Bronchial epithelial cell (primary cell): ENCODE measurements at regions not wholly inside any gene's neighbourhood (a gene's known extent, or its start where the extent isn't known, plus 50 kb on each side); places are given as distances from the start of the nearest gene placed in this dataset.

ENCODE experiments used
- DNase-seq: peaks from one replicate; pipeline ENCODE4 v3.0.0-alpha.2; 2010; ENCODE audit warnings: low read depth
- FAIRE-seq: peaks from 2 replicates; lab custom pipeline; 2011; peaks lifted over from hg19 to GRCh38; lab: Jason Lieb, UNC
- H3K27me3 ChIP-seq: 2 replicates; pipeline ENCODE4 v1.5.1; 2011; ENCODE audit warnings: low read length; ENCODE audit not compliant: control insufficient read depth, insufficient read depth
- H3K36me3 ChIP-seq: 2 replicates; pipeline ENCODE4 v1.5.1; 2011; ENCODE audit warnings: low read length; ENCODE audit not compliant: control insufficient read depth, insufficient read depth
- H3K4me3 ChIP-seq: 2 replicates; pipeline ENCODE4 v1.5.1; 2011; ENCODE audit warnings: mild to moderate bottlenecking, low read depth, low read length, control low read depth
- CTCF ChIP-seq: IDR thresholded peaks from 2 replicates; pipeline ENCODE4 v1.5.1; 2011; ENCODE audit warnings: mild to moderate bottlenecking, moderate library complexity, low read length, control low read depth, inconsistent platforms; ENCODE audit not compliant: insufficient read depth, severe bottlenecking

DNA sequence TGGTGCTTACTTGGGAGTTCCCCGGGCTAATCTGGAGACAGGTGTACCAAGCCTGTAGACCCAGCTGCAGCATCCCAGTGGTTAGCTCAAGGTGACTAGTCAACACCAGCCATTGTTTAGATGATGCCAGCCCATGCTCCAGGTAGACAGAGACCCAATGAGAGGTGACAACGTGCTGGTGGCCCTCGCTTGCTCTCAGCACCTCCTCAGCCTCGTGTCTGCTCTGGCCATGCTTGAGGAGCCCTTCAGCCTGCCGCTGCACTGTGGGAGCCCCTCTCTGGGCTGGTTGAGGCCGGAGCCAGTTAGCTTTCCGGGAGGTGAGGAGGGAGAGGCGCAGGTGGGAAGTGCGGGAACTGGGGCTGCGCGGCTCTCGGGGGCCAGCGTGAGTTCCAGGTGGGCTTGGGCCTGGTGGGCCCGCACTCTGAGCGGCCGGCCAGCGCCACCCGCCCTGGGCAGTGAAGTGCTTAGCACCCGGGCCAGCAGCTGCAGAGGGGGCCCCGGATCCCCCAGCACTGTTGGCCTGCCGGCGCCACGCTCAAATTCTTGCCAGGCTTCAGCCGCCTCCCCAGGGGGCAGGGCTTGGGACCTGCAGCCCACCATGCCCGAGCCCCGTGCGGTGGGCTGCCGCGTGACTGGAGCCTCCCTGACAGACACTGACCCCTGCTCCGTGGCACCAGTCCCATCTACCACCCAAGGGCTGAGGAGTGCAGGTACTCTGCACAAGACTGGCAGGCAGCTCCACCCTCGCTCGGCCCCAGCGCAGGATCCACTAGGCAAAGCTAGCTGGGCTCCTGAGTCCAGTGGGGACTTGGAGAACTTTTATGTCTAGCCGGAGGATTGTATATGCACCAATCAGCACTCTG lies 85.9 kb upstream of the VSTM2B start:
- FAIRE-seq, result no peak
- Histone ChIP-seq H3K27me3 (no peaks in the 10 kb centered on the region), H3K4me3 (no peak overlapping the region), H3K36me3 (no peaks in the 10 kb centered on the region)
- DNase-seq, result no peak
- no peak for TF ChIP-seq CTCF

DNA sequence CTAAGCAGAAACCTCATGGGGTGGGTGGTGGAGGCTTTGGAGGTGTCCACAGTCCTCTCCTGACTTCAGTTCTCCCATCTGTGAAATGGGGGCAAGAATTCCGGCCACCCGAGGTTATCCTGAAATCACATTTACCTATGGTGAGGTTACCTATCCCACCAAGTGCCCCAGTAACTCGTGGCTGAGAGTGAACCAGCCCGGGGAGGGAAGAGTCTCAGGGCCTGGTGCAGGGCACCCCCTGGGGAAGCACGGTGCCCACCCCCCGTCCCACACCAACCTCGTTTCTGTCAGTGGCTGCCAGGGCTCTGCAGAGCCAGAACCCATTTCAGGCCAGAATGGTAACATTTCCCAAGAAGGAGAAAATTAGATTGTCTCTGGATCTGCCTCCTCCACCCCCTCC lies 83.7 kb upstream of the VSTM2B start:
- no peak for FAIRE-seq
- no peaks in the 10 kb centered on the region for H3K36me3 ChIP-seq

DNA sequence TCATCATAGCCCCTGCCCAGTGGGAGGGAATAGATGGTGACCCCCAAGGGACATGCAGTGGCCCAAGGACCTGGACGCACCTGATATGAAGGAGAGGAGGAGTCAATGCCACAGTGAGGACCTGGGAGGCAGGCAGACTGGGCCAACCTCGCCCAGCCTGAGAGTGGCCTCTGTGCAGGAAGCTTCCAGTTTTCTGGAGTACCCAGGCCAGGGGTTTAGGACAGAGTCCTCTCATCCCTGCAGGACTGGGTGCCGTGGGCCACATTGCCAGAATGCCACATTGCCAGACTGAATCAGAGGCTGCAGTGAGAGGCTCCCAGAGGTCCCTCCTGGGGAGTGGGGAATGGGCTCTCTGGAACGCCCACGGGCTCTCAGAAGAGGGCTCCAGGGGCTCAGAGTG lies 82.9 kb upstream of the VSTM2B start:
- no peak for FAIRE-seq

More for the DNA sequence above, 83.7 kb upstream of the VSTM2B start:
- Histone ChIP-seq H3K27me3 (no peaks in the 10 kb centered on the region), H3K4me3 (no peak overlapping the region)
- TF ChIP-seq CTCF, result no peak
- DNase-seq, result no peak

GRCh38 chr19:29445246-29445645 lies 80.5 kb upstream of the VSTM2B start:
- no peak for FAIRE-seq
- Histone ChIP-seq H3K27me3 (no peaks in the 10 kb centered on the region), H3K4me3 (no peak overlapping the region), H3K36me3 (no peaks in the 10 kb centered on the region)
- DNase-seq, result no peak
- TF ChIP-seq CTCF, result no peak

More for the DNA sequence above, 82.9 kb upstream of the VSTM2B start:
- no peak overlapping the region for H3K4me3 ChIP-seq
- no peaks in the 10 kb centered on the region for H3K36me3 ChIP-seq
- H3K27me3 ChIP-seq, result no peaks in the 10 kb centered on the region
- no peak for TF ChIP-seq CTCF
- DNase-seq, result no peak

- no peaks in the 10 kb centered on the region for H3K36me3 ChIP-seq
- TF ChIP-seq CTCF, result no peak
- no peaks in the 10 kb centered on the region for H3K27me3 ChIP-seq
- FAIRE-seq (no peak), DNase-seq (no peak)
- no peak overlapping the region for H3K4me3 ChIP-seq
These were observed 79.4 kb upstream of the VSTM2B start for GRCh38 chr19:29446361-29446760.

GRCh38 chr19:29448046-29448445 lies 77.7 kb upstream of the VSTM2B start:
- no peaks in the 10 kb centered on the region for H3K36me3 ChIP-seq
- DNase-seq, result no peak
- H3K4me3 ChIP-seq, result no peak overlapping the region
- no peak for TF ChIP-seq CTCF
- no peak for FAIRE-seq
- H3K27me3 ChIP-seq, result no peaks in the 10 kb centered on the region
